ENCODE measurements at regions not wholly inside any gene's neighbourhood (a gene's known extent, or its start where the extent isn't known, plus 50 kb on each side); places are given as distances from the start of the nearest gene placed in this dataset.

GRCh38 chr13:80798576-80799133 is 457.7 kb upstream of the SPRY2 start:
- no peaks in the 10 kb centered on the region for H3K4me1 ChIP-seq (ENCODE audit: control insufficient read depth, insufficient read depth, low read length)
- no peak overlapping the region for H3K27ac ChIP-seq (ENCODE audit: low read length)

GRCh38 chr13:80787604-80788003 is 446.7 kb upstream of the SPRY2 start:
- Histone ChIP-seq H3K27ac (ENCODE audit: low read length) (no peak overlapping the region), H3K36me3 (ENCODE audit: control insufficient read depth in 2 of 2, insufficient read depth in 2 of 2, low read length in 2 of 2) (no peaks in the 10 kb centered on the region), H3K4me1 (ENCODE audit: control insufficient read depth, insufficient read depth, low read length) (no peaks in the 10 kb centered on the region), H3K9me3 (ENCODE audit: control insufficient read depth in 2 of 2, low read length in 2 of 2) (no peaks in the 10 kb centered on the region), H3K9ac (ENCODE audit: low read length in 2 of 2) (no peak overlapping the region), H3K4me3 (ENCODE audit: low read length in 2 of 2) (no peak overlapping the region), H3K27me3 (ENCODE audit: control insufficient read depth in 1 of 2, insufficient read depth in 2 of 2, low read length in 2 of 2) (no peaks in the 10 kb centered on the region)

More at GRCh38 chr13:80798576-80799133, 457.7 kb upstream of the SPRY2 start:
- Histone ChIP-seq H3K9me3 (ENCODE audit: control insufficient read depth in 2 of 2, low read length in 2 of 2) (no peaks in the 10 kb centered on the region), H3K9ac (ENCODE audit: low read length in 2 of 2) (no peak overlapping the region), H3K36me3 (ENCODE audit: control insufficient read depth in 2 of 2, insufficient read depth in 2 of 2, low read length in 2 of 2) (no peaks in the 10 kb centered on the region), H3K27me3 (ENCODE audit: control insufficient read depth in 1 of 2, insufficient read depth in 2 of 2, low read length in 2 of 2) (no peaks in the 10 kb centered on the region), H3K4me3 (ENCODE audit: low read length in 2 of 2) (no peak overlapping the region)

- no peaks in the 10 kb centered on the region for H3K4me1 ChIP-seq (ENCODE audit: control insufficient read depth, insufficient read depth, low read length)
- H3K27me3 ChIP-seq (ENCODE audit: control insufficient read depth in 1 of 2, insufficient read depth in 2 of 2, low read length in 2 of 2): no peaks in the 10 kb centered on the region
- H3K27ac ChIP-seq (ENCODE audit: low read length): no peak overlapping the region
- H3K9me3 ChIP-seq (ENCODE audit: control insufficient read depth in 2 of 2, low read length in 2 of 2): no peaks in the 10 kb centered on the region
- no peak overlapping the region for H3K9ac ChIP-seq (ENCODE audit: low read length in 2 of 2)
- H3K4me3 ChIP-seq (ENCODE audit: low read length in 2 of 2): no peak overlapping the region
- no peaks in the 10 kb centered on the region for H3K36me3 ChIP-seq (ENCODE audit: control insufficient read depth in 2 of 2, insufficient read depth in 2 of 2, low read length in 2 of 2)
Measured at GRCh38 chr13:80783926-80784565, 443.1 kb upstream of the SPRY2 start.

- Histone ChIP-seq H3K9ac (ENCODE audit: low read length in 2 of 2) (no peak overlapping the region), H3K36me3 (ENCODE audit: control insufficient read depth in 2 of 2, insufficient read depth in 2 of 2, low read length in 2 of 2) (no peaks in the 10 kb centered on the region), H3K27me3 (ENCODE audit: control insufficient read depth in 1 of 2, insufficient read depth in 2 of 2, low read length in 2 of 2) (no peaks in the 10 kb centered on the region), H3K4me1 (ENCODE audit: control insufficient read depth, insufficient read depth, low read length) (no peaks in the 10 kb centered on the region), H3K4me3 (ENCODE audit: low read length in 2 of 2) (no peak overlapping the region), H3K9me3 (ENCODE audit: control insufficient read depth in 2 of 2, low read length in 2 of 2) (no peaks in the 10 kb centered on the region), H3K27ac (ENCODE audit: low read length) (no peak overlapping the region)
Measured at GRCh38 chr13:80782441-80782840, 441.5 kb upstream of the SPRY2 start.

DNA sequence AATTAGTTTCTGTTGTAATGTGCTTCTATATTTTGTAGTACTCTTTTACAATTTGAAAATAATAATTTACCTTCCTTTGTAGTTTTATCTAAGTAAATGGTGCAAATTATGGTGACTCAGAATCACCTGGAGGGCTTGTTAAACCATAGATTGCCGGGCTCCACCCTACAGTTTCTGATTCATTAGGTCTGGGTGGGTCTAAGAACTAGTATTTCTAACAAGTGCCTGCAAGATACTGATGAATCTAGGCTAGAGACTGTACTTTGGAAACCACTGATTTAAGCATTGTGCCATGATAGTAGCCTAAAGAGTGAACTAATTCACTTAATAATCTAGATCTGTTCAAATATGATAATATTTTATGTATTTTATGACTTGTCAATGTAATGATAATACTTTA is 437.4 kb upstream of the SPRY2 start:
- no peak overlapping the region for H3K27ac ChIP-seq (ENCODE audit: low read length)
- no peaks in the 10 kb centered on the region for H3K4me1 ChIP-seq (ENCODE audit: control insufficient read depth, insufficient read depth, low read length)
- no peaks in the 10 kb centered on the region for H3K27me3 ChIP-seq (ENCODE audit: control insufficient read depth in 1 of 2, insufficient read depth in 2 of 2, low read length in 2 of 2)

DNA sequence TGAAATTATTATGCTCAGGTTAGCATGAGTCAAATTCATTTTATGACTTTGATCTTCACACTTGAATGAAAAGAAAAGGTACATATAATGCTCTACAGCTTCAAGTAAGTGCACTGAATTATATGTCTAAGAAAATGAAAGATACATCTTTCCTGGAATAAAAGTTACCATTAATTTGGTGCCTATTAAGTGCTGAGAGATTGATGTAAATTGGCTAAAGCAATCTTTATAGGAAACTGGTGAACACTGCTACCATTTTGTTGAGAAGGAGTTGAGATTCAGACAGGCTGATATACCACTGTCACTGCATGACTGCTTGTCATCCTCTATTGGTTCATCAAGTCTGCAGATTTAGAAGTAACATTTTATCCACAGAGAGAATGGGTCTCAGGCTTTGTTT is 416.8 kb upstream of the SPRY2 start:
- no peak overlapping the region for H3K4me3 ChIP-seq (ENCODE audit: low read length in 2 of 2)
- no peaks in the 10 kb centered on the region for H3K4me1 ChIP-seq (ENCODE audit: control insufficient read depth, insufficient read depth, low read length)
- H3K9me3 ChIP-seq (ENCODE audit: control insufficient read depth in 2 of 2, low read length in 2 of 2): no peaks in the 10 kb centered on the region
- H3K27me3 ChIP-seq (ENCODE audit: control insufficient read depth in 1 of 2, insufficient read depth in 2 of 2, low read length in 2 of 2): no peaks in the 10 kb centered on the region
- H3K36me3 ChIP-seq (ENCODE audit: control insufficient read depth in 2 of 2, insufficient read depth in 2 of 2, low read length in 2 of 2): no peaks in the 10 kb centered on the region
- no peak overlapping the region for H3K9ac ChIP-seq (ENCODE audit: low read length in 2 of 2)
- no peak overlapping the region for H3K27ac ChIP-seq (ENCODE audit: low read length)

More for the DNA sequence above, 437.4 kb upstream of the SPRY2 start:
- no peaks in the 10 kb centered on the region for H3K9me3 ChIP-seq (ENCODE audit: control insufficient read depth in 2 of 2, low read length in 2 of 2)
- no peak overlapping the region for H3K9ac ChIP-seq (ENCODE audit: low read length in 2 of 2)
- no peak overlapping the region for H3K4me3 ChIP-seq (ENCODE audit: low read length in 2 of 2)
- H3K36me3 ChIP-seq (ENCODE audit: control insufficient read depth in 2 of 2, insufficient read depth in 2 of 2, low read length in 2 of 2): no peaks in the 10 kb centered on the region

GRCh38 chr13:80755910-80756309 is 415.0 kb upstream of the SPRY2 start:
- Histone ChIP-seq H3K36me3 (ENCODE audit: control insufficient read depth in 2 of 2, insufficient read depth in 2 of 2, low read length in 2 of 2) (no peaks in the 10 kb centered on the region), H3K9ac (ENCODE audit: low read length in 2 of 2) (no peak overlapping the region), H3K4me3 (ENCODE audit: low read length in 2 of 2) (no peak overlapping the region), H3K4me1 (ENCODE audit: control insufficient read depth, insufficient read depth, low read length) (no peaks in the 10 kb centered on the region), H3K27me3 (ENCODE audit: control insufficient read depth in 1 of 2, insufficient read depth in 2 of 2, low read length in 2 of 2) (no peaks in the 10 kb centered on the region), H3K9me3 (ENCODE audit: control insufficient read depth in 2 of 2, low read length in 2 of 2) (no peaks in the 10 kb centered on the region), H3K27ac (ENCODE audit: low read length) (no peak overlapping the region)

- Histone ChIP-seq H3K4me1 (ENCODE audit: control insufficient read depth, insufficient read depth, low read length) (no peaks in the 10 kb centered on the region), H3K9ac (ENCODE audit: low read length in 2 of 2) (no peak overlapping the region), H3K27me3 (ENCODE audit: control insufficient read depth in 1 of 2, insufficient read depth in 2 of 2, low read length in 2 of 2) (no peaks in the 10 kb centered on the region), H3K9me3 (ENCODE audit: control insufficient read depth in 2 of 2, low read length in 2 of 2) (no peaks in the 10 kb centered on the region), H3K36me3 (ENCODE audit: control insufficient read depth in 2 of 2, insufficient read depth in 2 of 2, low read length in 2 of 2) (no peaks in the 10 kb centered on the region), H3K4me3 (ENCODE audit: low read length in 2 of 2) (no peak overlapping the region), H3K27ac (ENCODE audit: low read length) (no peak overlapping the region)
Measured at GRCh38 chr13:80754441-80754840, 413.5 kb upstream of the SPRY2 start.

DNA sequence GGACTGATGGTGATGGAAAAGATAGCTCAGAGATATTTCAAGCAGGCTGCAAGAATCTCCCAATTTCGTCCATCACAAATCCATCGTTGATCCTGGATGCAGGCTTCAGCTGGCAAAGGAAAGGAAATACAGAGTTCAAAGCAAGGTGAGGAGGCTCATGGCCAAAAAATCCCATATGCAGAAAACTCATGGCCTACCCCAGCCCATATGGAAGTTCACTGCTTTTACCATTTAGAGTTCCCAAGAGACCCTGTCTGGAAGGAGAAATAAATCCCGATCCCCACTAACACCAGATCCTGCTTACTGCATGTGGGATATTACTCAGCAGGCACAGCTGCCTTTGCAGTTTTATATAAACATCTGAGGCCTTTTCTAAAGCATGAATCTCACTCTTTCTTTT is 412.9 kb upstream of the SPRY2 start:
- H3K4me1 ChIP-seq (ENCODE audit: control insufficient read depth, insufficient read depth, low read length): no peaks in the 10 kb centered on the region
- H3K27me3 ChIP-seq (ENCODE audit: control insufficient read depth in 1 of 2, insufficient read depth in 2 of 2, low read length in 2 of 2): no peaks in the 10 kb centered on the region
- H3K36me3 ChIP-seq (ENCODE audit: control insufficient read depth in 2 of 2, insufficient read depth in 2 of 2, low read length in 2 of 2): no peaks in the 10 kb centered on the region
- no peaks in the 10 kb centered on the region for H3K9me3 ChIP-seq (ENCODE audit: control insufficient read depth in 2 of 2, low read length in 2 of 2)
- H3K27ac ChIP-seq (ENCODE audit: low read length): no peak overlapping the region
- no peak overlapping the region for H3K9ac ChIP-seq (ENCODE audit: low read length in 2 of 2)
- no peak overlapping the region for H3K4me3 ChIP-seq (ENCODE audit: low read length in 2 of 2)

DNA sequence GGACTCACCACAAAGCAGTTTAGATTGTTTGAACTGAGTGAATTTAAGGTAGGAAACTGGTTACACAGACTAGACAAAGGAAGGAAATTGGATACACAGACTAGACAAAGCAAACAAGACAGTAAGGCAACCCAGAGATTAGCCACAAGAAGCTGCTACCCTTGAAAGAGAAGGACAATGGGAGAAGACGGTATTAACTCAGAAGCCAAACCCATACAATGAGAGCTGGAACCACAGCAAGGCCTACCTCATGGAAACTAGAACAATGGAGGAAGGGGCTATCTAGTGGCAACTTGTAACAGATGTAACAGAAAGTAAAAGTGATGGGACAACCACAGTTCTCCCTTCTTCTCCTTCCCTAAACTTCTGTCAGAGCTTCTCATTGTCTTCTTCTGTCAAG is 410.9 kb upstream of the SPRY2 start:
- Histone ChIP-seq H3K27ac (ENCODE audit: low read length) (no peak overlapping the region), H3K4me3 (ENCODE audit: low read length in 2 of 2) (no peak overlapping the region), H3K27me3 (ENCODE audit: control insufficient read depth in 1 of 2, insufficient read depth in 2 of 2, low read length in 2 of 2) (no peaks in the 10 kb centered on the region), H3K9me3 (ENCODE audit: control insufficient read depth in 2 of 2, low read length in 2 of 2) (no peaks in the 10 kb centered on the region), H3K36me3 (ENCODE audit: control insufficient read depth in 2 of 2, insufficient read depth in 2 of 2, low read length in 2 of 2) (no peaks in the 10 kb centered on the region), H3K4me1 (ENCODE audit: control insufficient read depth, insufficient read depth, low read length) (no peaks in the 10 kb centered on the region), H3K9ac (ENCODE audit: low read length in 2 of 2) (no peak overlapping the region)

- no peaks in the 10 kb centered on the region for H3K4me1 ChIP-seq (ENCODE audit: control insufficient read depth, insufficient read depth, low read length)
- no peaks in the 10 kb centered on the region for H3K9me3 ChIP-seq (ENCODE audit: control insufficient read depth in 2 of 2, low read length in 2 of 2)
- H3K4me3 ChIP-seq (ENCODE audit: low read length in 2 of 2): no peak overlapping the region
- H3K27ac ChIP-seq (ENCODE audit: low read length): no peak overlapping the region
- H3K36me3 ChIP-seq (ENCODE audit: control insufficient read depth in 2 of 2, insufficient read depth in 2 of 2, low read length in 2 of 2): no peaks in the 10 kb centered on the region
- no peaks in the 10 kb centered on the region for H3K27me3 ChIP-seq (ENCODE audit: control insufficient read depth in 1 of 2, insufficient read depth in 2 of 2, low read length in 2 of 2)
- no peak overlapping the region for H3K9ac ChIP-seq (ENCODE audit: low read length in 2 of 2)
Measured at GRCh38 chr13:80744147-80744914, 403.4 kb upstream of the SPRY2 start.

Measured in stomach smooth muscle (tissue), 2 donors.